SK-N-SH treated with all-trans-retinoic acid at 6 μM for 48 hours (cell line): ENCODE measurements at regions not wholly inside any gene's neighbourhood (a gene's known extent, or its start where the extent isn't known, plus 50 kb on each side); places are given as distances from the start of the nearest gene placed in this dataset.

ENCODE experiments used
- ATAC-seq: fragments of 200-7000 bp; cut with Tn5 transposase; 3 replicates; pipeline ENCODE4 v1.9.1; 2020; ENCODE audit warnings: mild to moderate bottlenecking, moderate library complexity
- ARNTL ChIP-seq: fragments of 450-650 bp; formaldehyde crosslinking; IDR thresholded peaks from 2 replicates; pipeline ENCODE4 v1.5.0; 2020; ENCODE audit warnings: low read depth, mild to moderate bottlenecking, moderate library complexity, borderline replicate concordance
- BACH2 ChIP-seq: fragments of 250-450 bp; sonication (Bioruptor Pico); IDR thresholded peaks from 2 replicates; pipeline ENCODE4 v1.9.0; 2021; ENCODE audit warnings: mild to moderate bottlenecking, borderline replicate concordance
- ESRRG ChIP-seq: fragments of 250-450 bp; sonication (Bioruptor Pico); IDR thresholded peaks from 2 replicates; pipeline ENCODE4 v1.6.1; 2021; ENCODE audit warnings: mild to moderate bottlenecking
- GLIS3 ChIP-seq: fragments of 250-450 bp; sonication (Bioruptor Pico); IDR thresholded peaks from 2 replicates; pipeline ENCODE4 v1.5.0; 2020; ENCODE audit warnings: mild to moderate bottlenecking, moderate library complexity
- ISL1 ChIP-seq: fragments of 250-450 bp; sonication (Bioruptor Pico); IDR thresholded peaks from 2 replicates; pipeline ENCODE4 v2.1.2; 2022; ENCODE audit warnings: mild to moderate bottlenecking, moderate library complexity
- OSR1 ChIP-seq: fragments of 250-450 bp; sonication (Bioruptor Pico); IDR thresholded peaks from 2 replicates; pipeline ENCODE4 v1.8.0; 2022; ENCODE audit warnings: moderate library complexity, mild to moderate bottlenecking, inconsistent platforms
- PATZ1 ChIP-seq: fragments of 250-450 bp; sonication (Bioruptor Pico); IDR thresholded peaks from 2 replicates; pipeline ENCODE4 v1.8.0; 2020; ENCODE audit warnings: mild to moderate bottlenecking, moderate library complexity, borderline replicate concordance
- PPARA ChIP-seq: fragments of 250-450 bp; sonication (Bioruptor Pico); IDR thresholded peaks from 2 replicates; pipeline ENCODE4 v1.5.0; 2020; ENCODE audit warnings: mild to moderate bottlenecking, borderline replicate concordance
- RARB ChIP-seq: fragments of 250-450 bp; sonication (Bioruptor Pico); IDR thresholded peaks from 2 replicates; pipeline ENCODE4 v1.8.0; 2021; ENCODE audit warnings: mild to moderate bottlenecking, moderate library complexity
- SNAI2 ChIP-seq: fragments of 250-450 bp; sonication (Bioruptor Pico); IDR thresholded peaks from 2 replicates; pipeline ENCODE4 v1.5.0; 2020; ENCODE audit warnings: mild to moderate bottlenecking, moderate library complexity
- TCF4 ChIP-seq: fragments of 250-450 bp; sonication (Bioruptor Pico); IDR thresholded peaks from 2 replicates; pipeline ENCODE4 v1.8.0; 2021; ENCODE audit warnings: mild to moderate bottlenecking, moderate library complexity, borderline replicate concordance
- TOX ChIP-seq: fragments of 250-450 bp; sonication (Bioruptor Pico); IDR thresholded peaks from 2 replicates; pipeline ENCODE4 v1.8.0; 2021; ENCODE audit warnings: mild to moderate bottlenecking, moderate library complexity, borderline replicate concordance
- TSHZ2 ChIP-seq: fragments of 250-450 bp; sonication (Bioruptor Pico); IDR thresholded peaks from 2 replicates; pipeline ENCODE4 v1.5.0; 2020; ENCODE audit warnings: mild to moderate bottlenecking, moderate library complexity
- ZC3H10 ChIP-seq: fragments of 250-450 bp; sonication (Bioruptor Pico); IDR thresholded peaks from 2 replicates; pipeline ENCODE4 v1.5.1; 2021; ENCODE audit warnings: mild to moderate bottlenecking, moderate library complexity
- ZFP3 ChIP-seq: fragments of 250-450 bp; sonication (Bioruptor Pico); IDR thresholded peaks from 2 replicates; pipeline ENCODE4 v1.5.0; 2020; ENCODE audit warnings: mild to moderate bottlenecking, moderate library complexity
- ZFP30 ChIP-seq: fragments of 450-650 bp; formaldehyde crosslinking; IDR thresholded peaks from 2 replicates; pipeline ENCODE4 v1.5.0; 2022; ENCODE audit warnings: mild to moderate bottlenecking, moderate library complexity
- ZNF565 ChIP-seq: fragments of 450-650 bp; formaldehyde crosslinking; conservative IDR thresholded peaks from 2 replicates; pipeline ENCODE4 v1.5.0; 2020; ENCODE audit warnings: low read depth, mild to moderate bottlenecking, moderate library complexity
- ZNF70 ChIP-seq: fragments of 450-650 bp; formaldehyde crosslinking; IDR thresholded peaks from 2 replicates; pipeline ENCODE4 v1.5.0; 2020; ENCODE audit warnings: mild to moderate bottlenecking, moderate library complexity
- ZNF8 ChIP-seq: fragments of 450-650 bp; formaldehyde crosslinking; IDR thresholded peaks from 2 replicates; pipeline ENCODE4 v1.5.0; 2020; ENCODE audit warnings: mild to moderate bottlenecking, moderate library complexity
- TF ChIP-seq, protein P1 (sequence below): fragments of 250-450 bp; sonication (Bioruptor Pico); IDR thresholded peaks from 2 replicates; pipeline ENCODE4 v1.5.1; 2021; ENCODE audit warnings: mild to moderate bottlenecking, moderate library complexity
- TF ChIP-seq, protein P2 (sequence below): fragments of 250-450 bp; sonication (Bioruptor Pico); IDR thresholded peaks from 2 replicates; pipeline ENCODE4 v1.5.1; 2020; ENCODE audit warnings: low read depth, mild to moderate bottlenecking, moderate library complexity
- TF ChIP-seq, protein P3 (sequence below): fragments of 250-450 bp; sonication (Bioruptor Pico); IDR thresholded peaks from 2 replicates; pipeline ENCODE4 v1.8.0; 2021; ENCODE audit warnings: low read depth, mild to moderate bottlenecking, moderate library complexity, borderline replicate concordance

GRCh38 chr12:97854477-97854876, 391.9 kb downstream of the RMST start:
- ATAC-seq = no peak
- TF ChIP-seq ZNF8 (CRISPR knock-in tag) (no peak), ZC3H10 (CRISPR knock-in tag) (no peak), ZNF70 (CRISPR knock-in tag) (no peak), ZFP30 (CRISPR knock-in tag) (no peak), ESRRG (CRISPR knock-in tag) (no peak), BACH2 (no peak), ZFP3 (CRISPR knock-in tag) (no peak), ZNF565 (no peak), SNAI2 (CRISPR knock-in tag) (no peak)
- TF ChIP-seq, protein P1, sequence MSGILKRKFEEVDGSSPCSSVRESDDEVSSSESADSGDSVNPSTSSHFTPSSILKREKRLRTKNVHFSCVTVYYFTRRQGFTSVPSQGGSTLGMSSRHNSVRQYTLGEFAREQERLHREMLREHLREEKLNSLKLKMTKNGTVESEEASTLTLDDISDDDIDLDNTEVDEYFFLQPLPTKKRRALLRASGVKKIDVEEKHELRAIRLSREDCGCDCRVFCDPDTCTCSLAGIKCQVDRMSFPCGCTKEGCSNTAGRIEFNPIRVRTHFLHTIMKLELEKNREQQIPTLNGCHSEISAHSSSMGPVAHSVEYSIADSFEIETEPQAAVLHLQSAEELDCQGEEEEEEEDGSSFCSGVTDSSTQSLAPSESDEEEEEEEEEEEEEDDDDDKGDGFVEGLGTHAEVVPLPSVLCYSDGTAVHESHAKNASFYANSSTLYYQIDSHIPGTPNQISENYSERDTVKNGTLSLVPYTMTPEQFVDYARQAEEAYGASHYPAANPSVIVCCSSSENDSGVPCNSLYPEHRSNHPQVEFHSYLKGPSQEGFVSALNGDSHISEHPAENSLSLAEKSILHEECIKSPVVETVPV (CRISPR knock-in tag) = no peak

DNA sequence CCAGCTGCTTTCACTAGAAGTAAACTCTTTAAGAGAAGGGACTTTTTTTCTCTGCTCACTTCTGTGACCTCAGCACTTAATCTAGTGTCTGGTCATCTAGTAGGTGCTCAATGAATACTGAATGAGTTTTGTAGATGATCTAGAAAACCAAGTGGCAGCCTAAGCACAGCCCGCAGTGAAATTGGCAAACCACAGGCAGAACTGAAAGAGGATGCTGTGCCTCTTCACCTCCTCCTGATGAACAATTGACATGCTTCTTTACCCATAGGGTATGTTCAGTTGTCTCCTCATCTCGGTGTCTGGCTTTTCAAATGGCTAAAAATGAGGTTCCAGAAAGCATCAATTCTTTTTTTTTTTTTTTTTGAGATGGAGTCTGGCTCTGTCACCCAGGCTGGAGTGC, 399.5 kb downstream of the RMST start:
- TF ChIP-seq ZFP3 (CRISPR knock-in tag) (no peak), TCF4 (CRISPR knock-in tag) (no peak), ISL1 (CRISPR knock-in tag) (no peak), ZNF565 (no peak), GLIS3 (no peak), PPARA (CRISPR knock-in tag) (no peak), TSHZ2 (CRISPR knock-in tag) (no peak), BACH2 (no peak), ZC3H10 (CRISPR knock-in tag) (no peak), ARNTL (CRISPR knock-in tag) (no peak), OSR1 (no peak)
- ATAC-seq = no peak

- ATAC-seq = no peak
- TF ChIP-seq ZNF8 (CRISPR knock-in tag) = no peak
- TF ChIP-seq PATZ1 (CRISPR knock-in tag) = no peak
- TF ChIP-seq, protein P2, sequence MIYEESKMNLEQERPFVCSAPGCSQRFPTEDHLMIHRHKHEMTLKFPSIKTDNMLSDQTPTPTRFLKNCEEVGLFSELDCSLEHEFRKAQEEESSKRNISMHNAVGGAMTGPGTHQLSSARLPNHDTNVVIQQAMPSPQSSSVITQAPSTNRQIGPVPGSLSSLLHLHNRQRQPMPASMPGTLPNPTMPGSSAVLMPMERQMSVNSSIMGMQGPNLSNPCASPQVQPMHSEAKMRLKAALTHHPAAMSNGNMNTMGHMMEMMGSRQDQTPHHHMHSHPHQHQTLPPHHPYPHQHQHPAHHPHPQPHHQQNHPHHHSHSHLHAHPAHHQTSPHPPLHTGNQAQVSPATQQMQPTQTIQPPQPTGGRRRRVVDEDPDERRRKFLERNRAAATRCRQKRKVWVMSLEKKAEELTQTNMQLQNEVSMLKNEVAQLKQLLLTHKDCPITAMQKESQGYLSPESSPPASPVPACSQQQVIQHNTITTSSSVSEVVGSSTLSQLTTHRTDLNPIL (CRISPR knock-in tag) = no peak
- TF ChIP-seq, protein P3, sequence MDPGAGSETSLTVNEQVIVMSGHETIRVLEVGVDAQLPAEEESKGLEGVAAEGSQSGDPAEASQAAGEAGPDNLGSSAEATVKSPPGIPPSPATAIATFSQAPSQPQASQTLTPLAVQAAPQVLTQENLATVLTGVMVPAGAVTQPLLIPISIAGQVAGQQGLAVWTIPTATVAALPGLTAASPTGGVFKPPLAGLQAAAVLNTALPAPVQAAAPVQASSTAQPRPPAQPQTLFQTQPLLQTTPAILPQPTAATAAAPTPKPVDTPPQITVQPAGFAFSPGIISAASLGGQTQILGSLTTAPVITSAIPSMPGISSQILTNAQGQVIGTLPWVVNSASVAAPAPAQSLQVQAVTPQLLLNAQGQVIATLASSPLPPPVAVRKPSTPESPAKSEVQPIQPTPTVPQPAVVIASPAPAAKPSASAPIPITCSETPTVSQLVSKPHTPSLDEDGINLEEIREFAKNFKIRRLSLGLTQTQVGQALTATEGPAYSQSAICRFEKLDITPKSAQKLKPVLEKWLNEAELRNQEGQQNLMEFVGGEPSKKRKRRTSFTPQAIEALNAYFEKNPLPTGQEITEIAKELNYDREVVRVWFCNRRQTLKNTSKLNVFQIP (CRISPR knock-in tag) = no peak
- no peak for TF ChIP-seq SNAI2 (CRISPR knock-in tag)
- no peak for TF ChIP-seq GLIS3
Measured at GRCh38 chr12:97875064-97875463, 412.5 kb downstream of the RMST start.

GRCh38 chr12:97876780-97877179, 414.2 kb downstream of the RMST start:
- ATAC-seq = no peak
- TF ChIP-seq OSR1 = no peak
- no peak for TF ChIP-seq ZNF8 (CRISPR knock-in tag)
- no peak for TF ChIP-seq ZFP3 (CRISPR knock-in tag)
- no peak for TF ChIP-seq ISL1 (CRISPR knock-in tag)
- no peak for TF ChIP-seq ESRRG (CRISPR knock-in tag)
- TF ChIP-seq ARNTL (CRISPR knock-in tag) = no peak
- no peak for TF ChIP-seq ZC3H10 (CRISPR knock-in tag)
- no peak for TF ChIP-seq BACH2
- TF ChIP-seq ZFP30 (CRISPR knock-in tag) = no peak
- no peak for TF ChIP-seq TSHZ2 (CRISPR knock-in tag)
- TF ChIP-seq TOX = no peak
- TF ChIP-seq PATZ1 (CRISPR knock-in tag) = no peak
- TF ChIP-seq RARB (CRISPR knock-in tag) = no peak
- TF ChIP-seq SNAI2 (CRISPR knock-in tag) = no peak
